K562 (cell line): ENCODE measurements at regions not wholly inside any gene's neighbourhood (a gene's known extent, or its start where the extent isn't known, plus 50 kb on each side); places are given as distances from the start of the nearest gene placed in this dataset.

Experiments
- BDP1 ChIP-seq: IDR thresholded peaks from 3 replicates; pipeline ENCODE4 v1.6.1; 2011; ENCODE audit not compliant: insufficient read length, insufficient read depth
- BHLHE40 ChIP-seq: IDR thresholded peaks from 2 replicates; pipeline ENCODE4 v1.6.1; 2011; ENCODE audit warnings: low read length, improper control_type of control experiment
- BMI1 ChIP-seq: fragments of 150-350 bp; IDR thresholded peaks from 2 replicates; pipeline ENCODE4 v1.6.1; 2014; ENCODE audit warnings: low read length
- DDX20 ChIP-seq: fragments of 450-650 bp; IDR thresholded peaks from 2 replicates; pipeline ENCODE4 v1.6.1; 2016; ENCODE audit warnings: missing genetic modification characterization, low read depth, mild to moderate bottlenecking, missing compliant biosample characterization, moderate library complexity
- HBP1 ChIP-seq: fragments of 450-650 bp; formaldehyde crosslinking; IDR thresholded peaks from 2 replicates; pipeline ENCODE4 v1.4.0; 2022; ENCODE audit warnings: missing genetic modification characterization
- NCOA2 ChIP-seq, 2 experiments: fragments of 450-650 bp; IDR thresholded peaks; 2 replicates each; pipeline ENCODE4 v1.6.1; 2018; ENCODE audit warnings: mild to moderate bottlenecking in 2 of 2, moderate library complexity in 1 of 2; ENCODE audit not compliant: partially characterized antibody in 2 of 2
- PATZ1 ChIP-seq: fragments of 250-450 bp; sonication (Bioruptor Pico); IDR thresholded peaks from 2 replicates; pipeline ENCODE4 v1.5.0; 2020; ENCODE audit warnings: mild to moderate bottlenecking, borderline replicate concordance
- PCBP2 ChIP-seq: fragments of 200-400 bp; formaldehyde crosslinking; IDR thresholded peaks from 2 replicates; pipeline ENCODE4 v1.6.1; 2018; ENCODE audit warnings: low read length, low read depth, mild to moderate bottlenecking, moderate library complexity; ENCODE audit not compliant: poor library complexity, severe bottlenecking
- RNF2 ChIP-seq: sonication (generic); IDR thresholded peaks from 2 replicates; pipeline ENCODE4 v1.6.1; 2016
- SMARCA4 ChIP-seq: fragments of 450-650 bp; IDR thresholded peaks from 2 replicates; pipeline ENCODE4 v1.6.1; 2016
- TSC22D4 ChIP-seq: fragments of 450-650 bp; IDR thresholded peaks from 2 replicates; pipeline ENCODE4 v1.6.1; 2016; ENCODE audit warnings: missing genetic modification characterization, missing biosample characterization, control low read depth
- ZBTB11 ChIP-seq, 3 experiments: fragments of 200-800 bp in 1 of 3; fragments of 250-450 bp in 1 of 3; fragments of 450-650 bp in 1 of 3; sonication (Bioruptor Pico) in 1 of 3; sonication (Bioruptor generic) in 1 of 3; formaldehyde crosslinking in 1 of 3; IDR thresholded peaks; 2 replicates each; pipeline versions ENCODE4 v1.6.1 to v1.8.0; 2016 to 2022; ENCODE audit warnings: mild to moderate bottlenecking in 2 of 3, missing genetic modification characterization in 2 of 3, missing compliant biosample characterization in 1 of 3, moderate library complexity in 1 of 3
- ZNF316 ChIP-seq: fragments of 450-650 bp; IDR thresholded peaks from 2 replicates; pipeline ENCODE4 v1.6.1; 2016
- TF ChIP-seq, protein P1 (sequence below): sonication (generic); formaldehyde crosslinking; IDR thresholded peaks from 2 replicates; pipeline ENCODE4 v1.8.1; 2023; ENCODE audit warnings: mild to moderate bottlenecking, missing genetic modification reagents

DNA sequence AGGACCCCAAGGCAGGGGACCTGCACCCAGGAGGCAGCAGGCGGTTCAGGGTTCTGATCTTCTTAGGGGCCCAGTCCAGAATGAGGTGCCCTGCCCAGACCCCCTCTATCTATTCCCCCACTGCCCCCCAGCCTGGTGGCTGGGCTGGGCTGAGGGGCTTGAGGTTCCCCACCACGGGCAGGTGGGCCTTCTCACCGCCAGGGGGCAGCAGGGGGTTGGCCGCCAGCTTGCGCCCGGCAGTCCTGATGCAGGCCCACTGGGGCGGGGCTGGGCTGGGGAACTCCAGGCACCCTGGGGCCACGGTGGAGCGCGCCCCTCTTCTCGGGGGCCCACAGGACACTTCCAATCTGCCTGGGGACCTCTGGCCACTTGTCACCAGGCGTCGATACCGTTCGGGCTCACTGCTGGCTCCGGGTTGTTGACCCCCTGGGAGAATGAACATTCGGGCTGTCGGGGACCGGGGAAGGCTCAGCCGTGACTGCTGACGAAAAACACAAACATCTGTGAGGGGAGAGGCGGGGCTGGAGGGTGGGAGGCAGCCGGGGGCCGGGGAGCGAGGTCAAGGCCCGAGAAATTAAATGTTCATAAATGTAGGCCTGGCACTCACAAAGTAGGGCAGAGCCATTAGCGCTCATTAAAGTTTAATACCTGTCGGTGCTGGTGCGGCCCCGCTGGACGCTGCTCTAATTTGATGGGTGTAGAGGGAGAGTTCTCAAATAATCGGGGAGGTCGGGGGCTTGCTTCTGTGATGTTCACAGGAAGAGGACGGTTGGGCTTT lies 219.3 kb upstream of the GSE1 start (continued):
- TF ChIP-seq, protein P1, sequence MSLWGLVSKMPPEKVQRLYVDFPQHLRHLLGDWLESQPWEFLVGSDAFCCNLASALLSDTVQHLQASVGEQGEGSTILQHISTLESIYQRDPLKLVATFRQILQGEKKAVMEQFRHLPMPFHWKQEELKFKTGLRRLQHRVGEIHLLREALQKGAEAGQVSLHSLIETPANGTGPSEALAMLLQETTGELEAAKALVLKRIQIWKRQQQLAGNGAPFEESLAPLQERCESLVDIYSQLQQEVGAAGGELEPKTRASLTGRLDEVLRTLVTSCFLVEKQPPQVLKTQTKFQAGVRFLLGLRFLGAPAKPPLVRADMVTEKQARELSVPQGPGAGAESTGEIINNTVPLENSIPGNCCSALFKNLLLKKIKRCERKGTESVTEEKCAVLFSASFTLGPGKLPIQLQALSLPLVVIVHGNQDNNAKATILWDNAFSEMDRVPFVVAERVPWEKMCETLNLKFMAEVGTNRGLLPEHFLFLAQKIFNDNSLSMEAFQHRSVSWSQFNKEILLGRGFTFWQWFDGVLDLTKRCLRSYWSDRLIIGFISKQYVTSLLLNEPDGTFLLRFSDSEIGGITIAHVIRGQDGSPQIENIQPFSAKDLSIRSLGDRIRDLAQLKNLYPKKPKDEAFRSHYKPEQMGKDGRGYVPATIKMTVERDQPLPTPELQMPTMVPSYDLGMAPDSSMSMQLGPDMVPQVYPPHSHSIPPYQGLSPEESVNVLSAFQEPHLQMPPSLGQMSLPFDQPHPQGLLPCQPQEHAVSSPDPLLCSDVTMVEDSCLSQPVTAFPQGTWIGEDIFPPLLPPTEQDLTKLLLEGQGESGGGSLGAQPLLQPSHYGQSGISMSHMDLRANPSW, result no peak
- TF ChIP-seq HBP1 (CRISPR knock-in tag) (no peak), PCBP2 (no peak), NCOA2 (IDR thresholded peaks at IDR 0.05; ENCODE audit: partially characterized antibody in 2 of 2) (no peak), ZBTB11 (CRISPR knock-in tag; IDR thresholded peaks at IDR 0.05) (no peak), RNF2 (no peak), TSC22D4 (tag) (no peak), BMI1 (no peak), ZNF316 (no peak), BDP1 (no peak), DDX20 (tag) (no peak), BHLHE40 (peak; percentile 66), SMARCA4 (no peak), PATZ1 (CRISPR knock-in tag) (no peak)
